ENCODE measurements at regions not wholly inside any gene's neighbourhood (a gene's known extent, or its start where the extent isn't known, plus 50 kb on each side); places are given as distances from the start of the nearest gene placed in this dataset.

GRCh38 chrX:17206584-17206983 is 168.4 kb upstream of the NHS start:
- no peak for DNase-seq

GRCh38 chrX:17214962-17215361 is 160.0 kb upstream of the NHS start:
- DNase-seq = no peak

- DNase-seq = no peak
Observed at GRCh38 chrX:17226736-17227135, 148.3 kb upstream of the NHS start.

- no peak for DNase-seq
Observed at GRCh38 chrX:17237146-17237545, 137.9 kb upstream of the NHS start.

GRCh38 chrX:17242470-17242869 is 132.5 kb upstream of the NHS start:
- DNase-seq = peak; percentile 9

- DNase-seq = no peak
Observed at GRCh38 chrX:17247144-17247543, 127.9 kb upstream of the NHS start.

- DNase-seq = no peak
Observed at GRCh38 chrX:17262123-17262522, 112.9 kb upstream of the NHS start.

- DNase-seq = no peak
Observed at GRCh38 chrX:17266136-17266535, 108.9 kb upstream of the NHS start.

- DNase-seq = no peak
Observed at GRCh38 chrX:17278961-17279360, 96.0 kb upstream of the NHS start.

- DNase-seq = no peak
Observed at GRCh38 chrX:17285983-17286382, 89.0 kb upstream of the NHS start.

GRCh38 chrX:17291171-17291900 is 83.7 kb upstream of the NHS start:
- DNase-seq = no peak

GRCh38 chrX:17292111-17292527 is 82.9 kb upstream of the NHS start:
- no peak for DNase-seq

GRCh38 chrX:17294561-17294960 is 80.4 kb upstream of the NHS start:
- no peak for DNase-seq

- no peak for DNase-seq
Observed at GRCh38 chrX:17295791-17296190, 79.2 kb upstream of the NHS start.

- no peak for DNase-seq
Observed at GRCh38 chrX:17298564-17298963, 76.4 kb upstream of the NHS start.

GRCh38 chrX:17299206-17299605 is 75.8 kb upstream of the NHS start:
- no peak for DNase-seq

- no peak for DNase-seq
Observed at GRCh38 chrX:17323397-17323796, 51.6 kb upstream of the NHS start.
